Tibial nerve (tissue), 3 donors: ENCODE measurements at regions not wholly inside any gene's neighbourhood (a gene's known extent, or its start where the extent isn't known, plus 50 kb on each side); places are given as distances from the start of the nearest gene placed in this dataset.

Source experiments
- POLR2A ChIP-seq, 2 donors: fragments of 450-650 bp; IDR thresholded peaks; one replicate each; pipeline ENCODE4 v1.6.1; 2017; ENCODE audit warnings: antibody characterized with exemption in 2 of 2, mild to moderate bottlenecking in 2 of 2, moderate library complexity in 2 of 2
- TF ChIP-seq, protein P1 (sequence below), 5 experiments: fragments of 200-600 bp in 3 of 5; fragments of 450-650 bp in 2 of 5; sonication (generic) in 3 of 5; IDR thresholded peaks; one replicate each; pipeline ENCODE4 v1.5.1; 2016 to 2019; ENCODE audit warnings: antibody characterized with exemption in 5 of 5, mild to moderate bottlenecking in 3 of 5, moderate library complexity in 2 of 5

- TF ChIP-seq POLR2A (IDR thresholded peaks at IDR 0.05): no peak
- TF ChIP-seq, protein P1, sequence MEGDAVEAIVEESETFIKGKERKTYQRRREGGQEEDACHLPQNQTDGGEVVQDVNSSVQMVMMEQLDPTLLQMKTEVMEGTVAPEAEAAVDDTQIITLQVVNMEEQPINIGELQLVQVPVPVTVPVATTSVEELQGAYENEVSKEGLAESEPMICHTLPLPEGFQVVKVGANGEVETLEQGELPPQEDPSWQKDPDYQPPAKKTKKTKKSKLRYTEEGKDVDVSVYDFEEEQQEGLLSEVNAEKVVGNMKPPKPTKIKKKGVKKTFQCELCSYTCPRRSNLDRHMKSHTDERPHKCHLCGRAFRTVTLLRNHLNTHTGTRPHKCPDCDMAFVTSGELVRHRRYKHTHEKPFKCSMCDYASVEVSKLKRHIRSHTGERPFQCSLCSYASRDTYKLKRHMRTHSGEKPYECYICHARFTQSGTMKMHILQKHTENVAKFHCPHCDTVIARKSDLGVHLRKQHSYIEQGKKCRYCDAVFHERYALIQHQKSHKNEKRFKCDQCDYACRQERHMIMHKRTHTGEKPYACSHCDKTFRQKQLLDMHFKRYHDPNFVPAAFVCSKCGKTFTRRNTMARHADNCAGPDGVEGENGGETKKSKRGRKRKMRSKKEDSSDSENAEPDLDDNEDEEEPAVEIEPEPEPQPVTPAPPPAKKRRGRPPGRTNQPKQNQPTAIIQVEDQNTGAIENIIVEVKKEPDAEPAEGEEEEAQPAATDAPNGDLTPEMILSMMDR (IDR thresholded peaks at IDR 0.05): no peak
Observed at GRCh38 chr2:163982938-163983337, 247.1 kb upstream of the FIGN start.
